NCI-H1105 treated with DMSO at 0.1 percent for 48 hours (cell line): ENCODE measurements at regions not wholly inside any gene's neighbourhood (a gene's known extent, or its start where the extent isn't known, plus 50 kb on each side); places are given as distances from the start of the nearest gene placed in this dataset.

Experiments used
- DNase-seq: peaks from one replicate; lab custom pipeline; 2025; lab: John Stamatoyannopoulos, UW

GRCh38 chr16:64468515-64469090 lies 653.3 kb downstream of the CDH11 start:
- no peak for DNase-seq

- no peak for DNase-seq
Measured at GRCh38 chr16:64459821-64460220, 662.0 kb downstream of the CDH11 start.

GRCh38 chr16:64459402-64459801 lies 662.5 kb downstream of the CDH11 start:
- DNase-seq, result no peak

GRCh38 chr16:64455275-64455674 lies 666.6 kb downstream of the CDH11 start:
- DNase-seq, result no peak

- DNase-seq, result no peak
Measured at GRCh38 chr16:64453646-64454045, 668.2 kb downstream of the CDH11 start.

GRCh38 chr16:64452446-64452845 lies 669.4 kb downstream of the CDH11 start:
- DNase-seq, result no peak

GRCh38 chr16:64450177-64450576 lies 671.7 kb downstream of the CDH11 start:
- DNase-seq, result no peak

GRCh38 chr16:64449506-64449905 lies 672.4 kb downstream of the CDH11 start:
- no peak for DNase-seq

GRCh38 chr16:64445649-64446048 lies 676.2 kb downstream of the CDH11 start:
- DNase-seq, result no peak

- no peak for DNase-seq
Measured at GRCh38 chr16:64445245-64445644, 676.6 kb downstream of the CDH11 start.

- DNase-seq, result no peak
Measured at GRCh38 chr16:64440421-64440831, 681.4 kb downstream of the CDH11 start.

GRCh38 chr16:64440005-64440404 lies 681.9 kb downstream of the CDH11 start:
- DNase-seq, result no peak

- peak; percentile 43 for DNase-seq
Measured at GRCh38 chr16:64437706-64438324, 684.0 kb downstream of the CDH11 start.

GRCh38 chr16:64434526-64435069 lies 687.3 kb downstream of the CDH11 start:
- DNase-seq, result no peak

GRCh38 chr16:64428463-64429113 lies 693.3 kb downstream of the CDH11 start:
- DNase-seq, result no peak

GRCh38 chr16:64426131-64426666 lies 695.7 kb downstream of the CDH11 start:
- no peak for DNase-seq

GRCh38 chr16:64425381-64425780 lies 696.5 kb downstream of the CDH11 start:
- DNase-seq, result no peak

- no peak for DNase-seq
Measured at GRCh38 chr16:64422259-64422658, 699.6 kb downstream of the CDH11 start.

- no peak for DNase-seq
Measured at GRCh38 chr16:64421515-64421914, 700.3 kb downstream of the CDH11 start.

GRCh38 chr16:64419832-64420231 lies 702.0 kb downstream of the CDH11 start:
- no peak for DNase-seq

GRCh38 chr16:64417711-64418227 lies 704.1 kb downstream of the CDH11 start:
- DNase-seq, result no peak

GRCh38 chr16:64416216-64417005 lies 705.5 kb downstream of the CDH11 start:
- DNase-seq, result peak; percentile 69
